ENCODE measurements at regions not wholly inside any gene's neighbourhood (a gene's known extent, or its start where the extent isn't known, plus 50 kb on each side); places are given as distances from the start of the nearest gene placed in this dataset.

GRCh38 chr4:17301869-17302268 lies 210.0 kb downstream of the QDPR start:
- TF ChIP-seq POLR2A (IDR thresholded peaks at IDR 0.05; ENCODE audit: low read depth, low read length) (no peak), TAF1 (IDR thresholded peaks at IDR 0.05; ENCODE audit: low read depth, low read length) (no peak), SPI1 (IDR thresholded peaks at IDR 0.05; ENCODE audit: low read depth, low read length) (no peak), POLR2AphosphoS5 (IDR thresholded peaks at IDR 0.05; ENCODE audit: low read depth, low read length) (no peak)
